Neuronal stem cell (in vitro differentiated cells): ENCODE measurements at regions not wholly inside any gene's neighbourhood (a gene's known extent, or its start where the extent isn't known, plus 50 kb on each side); places are given as distances from the start of the nearest gene placed in this dataset.

Source experiments
- DNase-seq: peaks from one replicate; pipeline ENCODE4 v3.0.0-alpha.2; 2013; ENCODE audit warnings: low spot score
- H2AFZ ChIP-seq: one replicate; pipeline ENCODE4 v1.6.1; 2013; ENCODE audit warnings: mild to moderate bottlenecking, low read length, inconsistent platforms
- H2AK5ac ChIP-seq: 2 replicates; pipeline ENCODE4 v1.6.1; 2013; ENCODE audit warnings: low read depth, mild to moderate bottlenecking, inconsistent platforms, low read length, moderate library complexity, mixed read lengths
- H2BK120ac ChIP-seq: 2 replicates; pipeline ENCODE4 v1.6.1; 2013; ENCODE audit warnings: low read depth, mild to moderate bottlenecking, inconsistent platforms, low read length, moderate library complexity, mixed read lengths
- H2BK12ac ChIP-seq: one replicate; pipeline ENCODE4 v1.6.1; 2013; ENCODE audit warnings: low read length, inconsistent platforms
- H2BK15ac ChIP-seq: 2 replicates; pipeline ENCODE4 v1.6.1; 2013; ENCODE audit warnings: mild to moderate bottlenecking, low read length, inconsistent platforms, mixed read lengths
- H2BK5ac ChIP-seq: one replicate; pipeline ENCODE4 v1.6.1; 2013; ENCODE audit warnings: inconsistent platforms, mild to moderate bottlenecking, low read length, moderate library complexity
- H3K14ac ChIP-seq: one replicate; pipeline ENCODE4 v1.6.1; 2013; ENCODE audit warnings: low read length, inconsistent platforms
- H3K18ac ChIP-seq: 2 replicates; pipeline ENCODE4 v1.6.1; 2013; ENCODE audit warnings: low read length, inconsistent platforms
- H3K23ac ChIP-seq: 2 replicates; pipeline ENCODE4 v1.6.1; 2013; ENCODE audit warnings: low read depth, mild to moderate bottlenecking, mixed read lengths, low read length, inconsistent platforms; ENCODE audit not compliant: poor library complexity
- H3K27ac ChIP-seq: replicated peaks from 3 replicates; pipeline ENCODE4 v1.5.1; 2013; ENCODE audit warnings: low read length, inconsistent platforms
- H3K27me3 ChIP-seq, 3 experiments: 2 replicates each; pipeline ENCODE4 v1.6.1; 2013; ENCODE audit warnings: low read length in 3 of 3, mild to moderate bottlenecking in 2 of 3, inconsistent platforms in 1 of 3, low read depth in 1 of 3, mixed read lengths in 1 of 3, moderate library complexity in 1 of 3; ENCODE audit not compliant: control insufficient read depth in 3 of 3, insufficient read depth in 3 of 3
- H3K36me3 ChIP-seq, 2 donors: replicated peaks in 1 of 2; 2 replicates each; pipeline ENCODE4 v1.6.1; 2013; ENCODE audit warnings: low read length in 2 of 2; ENCODE audit not compliant: control insufficient read depth in 2 of 2, insufficient read depth in 2 of 2
- H3K4ac ChIP-seq: 2 replicates; pipeline ENCODE4 v1.6.1; 2013; ENCODE audit warnings: inconsistent platforms, mild to moderate bottlenecking, low read length, moderate library complexity
- H3K4me1 ChIP-seq, 2 donors: 1 replicate in 1 of 2; 2 replicates in 1 of 2; pipeline ENCODE4 v1.6.1; 2013; ENCODE audit warnings: low read length in 2 of 2, low read depth in 1 of 2; ENCODE audit not compliant: control insufficient read depth in 2 of 2, insufficient read depth in 1 of 2
- H3K4me2 ChIP-seq: one replicate; pipeline ENCODE4 v1.6.1; 2013; ENCODE audit warnings: mild to moderate bottlenecking, low read length, inconsistent platforms; ENCODE audit not compliant: insufficient read depth, poor library complexity, severe bottlenecking
- H3K4me3 ChIP-seq, 2 donors: 2 replicates each; pipeline ENCODE4 v1.5.1; 2013; ENCODE audit warnings: low read length in 2 of 2, mild to moderate bottlenecking in 2 of 2, inconsistent platforms in 1 of 2, moderate library complexity in 1 of 2
- H3K79me1 ChIP-seq: one replicate; pipeline ENCODE4 v1.6.1; 2013; ENCODE audit warnings: low read depth, mild to moderate bottlenecking, inconsistent platforms, low read length, moderate library complexity
- H3K9ac ChIP-seq: one replicate; pipeline ENCODE4 v1.6.1; 2013; ENCODE audit warnings: mild to moderate bottlenecking, low read depth, low read length, inconsistent platforms; ENCODE audit not compliant: poor library complexity
- H3K9me3 ChIP-seq, 2 donors: replicated peaks in 1 of 2; 2 replicates each; pipeline versions ENCODE3 to v1.6.1; 2013; ENCODE audit warnings: low read length in 2 of 2, mild to moderate bottlenecking in 2 of 2, inconsistent platforms in 1 of 2, low read depth in 1 of 2, mixed read lengths in 1 of 2, moderate library complexity in 1 of 2; ENCODE audit not compliant: control insufficient read depth in 2 of 2, insufficient read depth in 1 of 2
- H4K8ac ChIP-seq: one replicate; pipeline ENCODE4 v1.6.1; 2013; ENCODE audit warnings: low read depth, mild to moderate bottlenecking, inconsistent platforms, low read length, moderate library complexity
- H4K91ac ChIP-seq: one replicate; pipeline ENCODE4 v1.6.1; 2013; ENCODE audit warnings: low read length, low read depth, mild to moderate bottlenecking, inconsistent platforms; ENCODE audit not compliant: poor library complexity
- WGBS, 2 donors: extraction: QIAGEN DNeasy Blood & Tissue Kit; methylation state at CpG; one replicate each; pipeline ENCODE4 v1.1.7; 2013; ENCODE audit warnings: missing lambda C conversion rate in 2 of 2, mixed read lengths in 1 of 2; ENCODE audit not compliant: insufficient read length in 2 of 2, insufficient replicate concordance in 1 of 2; ENCODE audit errors: extremely low coverage in 2 of 2; 5-methylcytosine and 5-hydroxymethylcytosine counted together

GRCh38 chr17:33492731-33493265 is 199.7 kb upstream of the ASIC2 start:
- no peaks in the 10 kb centered on the region for H3K27me3 ChIP-seq
- no CpG with 5 or more reads among the region's 3 CpGs for WGBS, 2 donors
- DNase-seq = no peak
- no peaks in the 10 kb centered on the region for H3K9me3 ChIP-seq
- no peak overlapping the region for H3K4me2 ChIP-seq
- no peaks in the 10 kb centered on the region for H3K79me1 ChIP-seq
- no peak overlapping the region for H3K18ac ChIP-seq
- no peaks in the 10 kb centered on the region for H3K36me3 ChIP-seq
- H2AK5ac ChIP-seq = no peak overlapping the region
- no peak overlapping the region for H3K14ac ChIP-seq
- no peak overlapping the region for H3K4me3 ChIP-seq
- H2BK15ac ChIP-seq = no peak overlapping the region
- H2BK12ac ChIP-seq = no peak overlapping the region
- H4K8ac ChIP-seq = no peak overlapping the region
- H4K91ac ChIP-seq = no peak overlapping the region
- no peak overlapping the region for H2BK120ac ChIP-seq
- no peak overlapping the region for H3K4ac ChIP-seq
- no peak overlapping the region for H3K23ac ChIP-seq
- no peak overlapping the region for H2BK5ac ChIP-seq
- peaks cover 0 to 3% of the 10 kb centered on the region in 2 donors for H3K4me1 ChIP-seq
- H2AFZ ChIP-seq = no peak overlapping the region
- no peak overlapping the region for H3K9ac ChIP-seq
- H3K27ac ChIP-seq = no peak overlapping the region

- H3K79me1 ChIP-seq = no peaks in the 10 kb centered on the region
- no peak overlapping the region for H3K14ac ChIP-seq
- WGBS, 2 donors = no CpG with 5 or more reads among the region's 5 CpGs
- H3K9ac ChIP-seq = no peak overlapping the region
- H2BK15ac ChIP-seq = no peak overlapping the region
- H2AFZ ChIP-seq = no peak overlapping the region
- peaks cover 0 to 3% of the 10 kb centered on the region in 2 donors for H3K4me1 ChIP-seq
- H2AK5ac ChIP-seq = no peak overlapping the region
- no peak overlapping the region for H4K91ac ChIP-seq
- no peak overlapping the region for H3K23ac ChIP-seq
- DNase-seq = no peak
- H2BK120ac ChIP-seq = no peak overlapping the region
- no peak overlapping the region for H3K4me2 ChIP-seq
- H3K18ac ChIP-seq = no peak overlapping the region
- H3K4me3 ChIP-seq = no peak overlapping the region
- H2BK12ac ChIP-seq = no peak overlapping the region
- no peak overlapping the region for H2BK5ac ChIP-seq
- H3K4ac ChIP-seq = no peak overlapping the region
- H3K27ac ChIP-seq = no peak overlapping the region
- H3K36me3 ChIP-seq = no peaks in the 10 kb centered on the region
- H3K9me3 ChIP-seq = no peaks in the 10 kb centered on the region
- H4K8ac ChIP-seq = no peak overlapping the region
- no peaks in the 10 kb centered on the region for H3K27me3 ChIP-seq
Observed at GRCh38 chr17:33493566-33493965, 200.5 kb upstream of the ASIC2 start.

- Histone ChIP-seq H3K14ac (no peak overlapping the region), H3K9ac (no peak overlapping the region), H3K9me3 (no peaks in the 10 kb centered on the region), H3K4me2 (no peak overlapping the region), H2AFZ (no peak overlapping the region), H2BK12ac (no peak overlapping the region), H4K8ac (no peak overlapping the region), H3K79me1 (no peaks in the 10 kb centered on the region), H3K27me3 (no peaks in the 10 kb centered on the region), H3K4ac (no peak overlapping the region), H2BK120ac (no peak overlapping the region), H4K91ac (no peak overlapping the region), H2AK5ac (no peak overlapping the region), H2BK5ac (no peak overlapping the region), H3K18ac (no peak overlapping the region), H3K36me3 (no peaks in the 10 kb centered on the region), H3K23ac (no peak overlapping the region), H3K4me3 (no peak overlapping the region), H2BK15ac (no peak overlapping the region), H3K4me1 (peaks cover 0 to 3% of the 10 kb centered on the region in 2 donors), H3K27ac (no peak overlapping the region)
- DNase-seq = no peak
- no CpG with 5 or more reads among the region's 4 CpGs for WGBS, 2 donors
Observed at GRCh38 chr17:33494151-33494550, 201.1 kb upstream of the ASIC2 start.

- no peak for DNase-seq
- Histone ChIP-seq H3K14ac (no peak overlapping the region), H2BK120ac (no peak overlapping the region), H3K9ac (no peak overlapping the region), H4K8ac (no peak overlapping the region), H3K4me3 (no peak overlapping the region), H3K18ac (no peak overlapping the region), H3K23ac (no peak overlapping the region), H2BK12ac (no peak overlapping the region), H3K4me1 (peaks cover 0 to 3% of the 10 kb centered on the region in 2 donors), H2AK5ac (no peak overlapping the region), H3K27me3 (no peaks in the 10 kb centered on the region), H3K4me2 (no peak overlapping the region), H2BK5ac (no peak overlapping the region), H3K36me3 (no peaks in the 10 kb centered on the region), H3K79me1 (no peaks in the 10 kb centered on the region), H3K9me3 (no peaks in the 10 kb centered on the region), H2AFZ (no peak overlapping the region), H3K4ac (no peak overlapping the region), H2BK15ac (no peak overlapping the region), H3K27ac (no peak overlapping the region), H4K91ac (no peak overlapping the region)
- WGBS, 2 donors = no CpG with 5 or more reads among the region's 3 CpGs
Observed at GRCh38 chr17:33497623-33498022, 204.5 kb upstream of the ASIC2 start.
